Ovary (tissue), 7 donors: ENCODE measurements at regions not wholly inside any gene's neighbourhood (a gene's known extent, or its start where the extent isn't known, plus 50 kb on each side); places are given as distances from the start of the nearest gene placed in this dataset.

Experiments used
- DNase-seq, 5 donors: peaks; one replicate each; pipeline ENCODE4 v3.0.0-alpha.2; 2019 to 2020
- H3K27ac ChIP-seq, 2 donors: fragments of 200-600 bp; one replicate each; pipeline versions ENCODE4 v1.5.1 to v1.8.0; 2019 to 2022
- H3K27me3 ChIP-seq: fragments of 200-600 bp; one replicate; pipeline ENCODE4 v1.8.0; 2022
- H3K36me3 ChIP-seq: fragments of 200-600 bp; sonication (generic); one replicate; pipeline ENCODE4 v1.5.1; 2019
- H3K4me1 ChIP-seq: one replicate; pipeline ENCODE4 v1.8.1; 2013; ENCODE audit warnings: mild to moderate bottlenecking, moderate library complexity; ENCODE audit not compliant: insufficient read depth
- H3K4me3 ChIP-seq: fragments of 200-600 bp; sonication (generic); one replicate; pipeline ENCODE4 v1.5.1; 2017
- H3K9me3 ChIP-seq, 2 donors: fragments of 200-600 bp in 1 of 2; sonication (generic) in 1 of 2; one replicate each; pipeline versions ENCODE4 v1.5.1 to v1.8.1; 2013 to 2019; ENCODE audit warnings: mild to moderate bottlenecking in 1 of 2, moderate library complexity in 1 of 2
- CTCF ChIP-seq, 3 donors: fragments of 450-650 bp in 2 of 3; fragments of 200-600 bp in 1 of 3; IDR thresholded peaks; one replicate each; pipeline versions ENCODE4 v1.5.1 to v1.8.0; 2016 to 2022; ENCODE audit warnings: antibody characterized with exemption in 3 of 3, mild to moderate bottlenecking in 1 of 3
- EP300 ChIP-seq: sonication (generic); formaldehyde crosslinking; IDR thresholded peaks from one replicate; pipeline ENCODE4 v1.6.1; 2017; ENCODE audit warnings: antibody characterized with exemption
- POLR2A ChIP-seq: fragments of 450-650 bp; IDR thresholded peaks from one replicate; pipeline ENCODE4 v1.6.1; 2017; ENCODE audit warnings: antibody characterized with exemption, mild to moderate bottlenecking, moderate library complexity
- WGBS, 3 donors: extraction: QIAGEN DNeasy Blood & Tissue Kit in 1 of 3; methylation state at CpG; one replicate each; pipeline versions ENCODE4 v1.1.5 to v1.1.7; 2013 to 2017; 5-methylcytosine and 5-hydroxymethylcytosine counted together
- intact Hi-C, 4 donors: fragments of 100-400 bp; cut with DNase I; formaldehyde crosslinking; loops; one replicate each; pipeline versions ENCODE4 v1.11.0 to v1.15.1; 2022 to 2023
- donor health status: DM: no; HTN: no; CAD: no; lungs with moderate emphysema.
- donor health status: DM: no; HTN: no; CAD: no.
- donor health status: Bipolar disorder and iron deficiency.
- donor health status: DM: no; HTN: no; CAD: no.
- donor health status: DM: yes; HTN: yes; CAD: no.

GRCh38 chr12:20250761-20251160 is 117.6 kb upstream of the PDE3A start:
- 87 to 97% (median 89%) methylated on average over 1 of the region's 1 CpG for WGBS, 3 donors
- H3K36me3 ChIP-seq: no peaks in the 10 kb centered on the region
- no peak overlapping the region for H3K4me3 ChIP-seq
- DNase-seq: no peak
- intact Hi-C loops: no loop called here
- no peaks in the 10 kb centered on the region for H3K9me3 ChIP-seq
- H3K4me1 ChIP-seq: no peaks in the 10 kb centered on the region
- TF ChIP-seq CTCF (IDR thresholded peaks at IDR 0.05): no peak
- H3K27ac ChIP-seq: no peak overlapping the region
- H3K27me3 ChIP-seq: no peaks in the 10 kb centered on the region

GRCh38 chr12:20257311-20257710 is 111.0 kb upstream of the PDE3A start:
- no peak overlapping the region for H3K27ac ChIP-seq
- H3K27me3 ChIP-seq: no peaks in the 10 kb centered on the region
- DNase-seq: no peak
- H3K36me3 ChIP-seq: no peaks in the 10 kb centered on the region
- H3K4me3 ChIP-seq: no peak overlapping the region
- no peaks in the 10 kb centered on the region for H3K4me1 ChIP-seq
- TF ChIP-seq CTCF (IDR thresholded peaks at IDR 0.05): no peak
- TF ChIP-seq EP300: no peak
- TF ChIP-seq POLR2A: no peak
- H3K9me3 ChIP-seq: no peaks in the 10 kb centered on the region
- intact Hi-C loops: no loop called here

GRCh38 chr12:20259786-20260185 is 108.6 kb upstream of the PDE3A start:
- H3K4me3 ChIP-seq: no peak overlapping the region
- TF ChIP-seq CTCF (IDR thresholded peaks at IDR 0.05): no peak
- no peak for TF ChIP-seq POLR2A
- no peak for TF ChIP-seq EP300
- H3K27ac ChIP-seq: no peak overlapping the region
- no peaks in the 10 kb centered on the region for H3K27me3 ChIP-seq
- WGBS, 3 donors: 76 to 81% (median 79%) methylated on average over 2 of the region's 2 CpGs
- no peaks in the 10 kb centered on the region for H3K36me3 ChIP-seq
- no peaks in the 10 kb centered on the region for H3K9me3 ChIP-seq
- no peaks in the 10 kb centered on the region for H3K4me1 ChIP-seq
- intact Hi-C loops: no loop called here
- DNase-seq: no peak

GRCh38 chr12:20260851-20261250 is 107.5 kb upstream of the PDE3A start:
- Histone ChIP-seq H3K9me3 (no peaks in the 10 kb centered on the region), H3K27me3 (no peaks in the 10 kb centered on the region), H3K4me3 (no peak overlapping the region), H3K36me3 (no peaks in the 10 kb centered on the region), H3K4me1 (no peaks in the 10 kb centered on the region), H3K27ac (no peak overlapping the region)
- intact Hi-C loops: no loop called here
- TF ChIP-seq POLR2A: no peak
- no peak for TF ChIP-seq EP300
- TF ChIP-seq CTCF (IDR thresholded peaks at IDR 0.05): no peak
- WGBS, 3 donors: 62 to 69% (median 65%) methylated on average over 4 of the region's 4 CpGs
- no peak for DNase-seq

GRCh38 chr12:20262119-20262518 is 106.2 kb upstream of the PDE3A start:
- intact Hi-C loops: no loop called here
- WGBS, 3 donors: 89 to 91% (median 90%) methylated on average over 2 of the region's 2 CpGs
- Histone ChIP-seq H3K36me3 (no peaks in the 10 kb centered on the region), H3K27me3 (no peaks in the 10 kb centered on the region), H3K9me3 (no peaks in the 10 kb centered on the region), H3K4me1 (no peaks in the 10 kb centered on the region), H3K4me3 (no peak overlapping the region), H3K27ac (no peak overlapping the region)
- DNase-seq: no peak
- no peak for TF ChIP-seq POLR2A
- no peak for TF ChIP-seq CTCF (IDR thresholded peaks at IDR 0.05)
- no peak for TF ChIP-seq EP300
